ENCODE measurements at regions not wholly inside any gene's neighbourhood (a gene's known extent, or its start where the extent isn't known, plus 50 kb on each side); places are given as distances from the start of the nearest gene placed in this dataset.
A peak's percentile ranks its signal among the peaks of the same experiment; 100 is the strongest.

- no peak for DNase-seq
These were observed 71.2 kb upstream of the IL6 start for GRCh38 chr7:22655781-22656180.

GRCh38 chr7:22654831-22655230 lies 72.2 kb upstream of the IL6 start:
- no peak for DNase-seq

- DNase-seq = no peak
These were observed 73.0 kb upstream of the IL6 start for GRCh38 chr7:22653951-22654350.

- DNase-seq = no peak
These were observed 75.3 kb upstream of the IL6 start for GRCh38 chr7:22651534-22652243.

GRCh38 chr7:22651036-22651435 lies 76.0 kb upstream of the IL6 start:
- DNase-seq = no peak

GRCh38 chr7:22649686-22650085 lies 77.3 kb upstream of the IL6 start:
- DNase-seq = no peak

- DNase-seq = no peak
These were observed 79.3 kb upstream of the IL6 start for GRCh38 chr7:22647451-22648257.

GRCh38 chr7:22645418-22646181 lies 81.4 kb upstream of the IL6 start:
- no peak for DNase-seq

GRCh38 chr7:22642454-22642853 lies 84.5 kb upstream of the IL6 start:
- no peak for DNase-seq

- no peak for DNase-seq
These were observed 86.7 kb upstream of the IL6 start for GRCh38 chr7:22640269-22640668.

GRCh38 chr7:22639396-22639795 lies 87.6 kb upstream of the IL6 start:
- no peak for DNase-seq

- peak; percentile 35 for DNase-seq
These were observed 91.7 kb upstream of the IL6 start for GRCh38 chr7:22635349-22635748.

GRCh38 chr7:22633954-22634474 lies 93.0 kb upstream of the IL6 start:
- DNase-seq = no peak

GRCh38 chr7:22633286-22633953 lies 93.6 kb upstream of the IL6 start:
- no peak for DNase-seq

- no peak for DNase-seq
These were observed 94.3 kb upstream of the IL6 start for GRCh38 chr7:22632674-22633073.

- DNase-seq = no peak
These were observed 95.3 kb upstream of the IL6 start for GRCh38 chr7:22631730-22632129.

- DNase-seq = no peak
These were observed 96.9 kb upstream of the IL6 start for GRCh38 chr7:22630069-22630468.

GRCh38 chr7:22629056-22629455 lies 97.9 kb upstream of the IL6 start:
- peak; percentile 30 for DNase-seq

- DNase-seq = no peak
These were observed 98.9 kb upstream of the IL6 start for GRCh38 chr7:22628112-22628511.

GRCh38 chr7:22627136-22627535 lies 99.9 kb upstream of the IL6 start:
- no peak for DNase-seq

GRCh38 chr7:22625251-22625650 lies 101.7 kb upstream of the IL6 start:
- no peak for DNase-seq

GRCh38 chr7:22624781-22625180 lies 102.2 kb upstream of the IL6 start:
- no peak for DNase-seq

Data from right hindlimb (tissue), 1 donor.